HepG2 (cell line): ENCODE measurements at regions not wholly inside any gene's neighbourhood (a gene's known extent, or its start where the extent isn't known, plus 50 kb on each side); places are given as distances from the start of the nearest gene placed in this dataset.

Experiments
- ATAC-seq: fragments of 200-7000 bp; cut with Tn5 transposase; 3 replicates; pipeline ENCODE4 v1.9.1; 2020; ENCODE audit warnings: mild to moderate bottlenecking, moderate library complexity
- BruUV-seq: library from RNA; stranded (reverse); fragments of 400-500 nt; replicated peaks from 2 replicates; lab custom pipeline; 2021; lab: Mats Ljungman, UMichigan
- CTCF ChIA-PET: fragments of 300-600 bp; formaldehyde crosslinking; extraction: SDS; loops from one replicate; lab custom pipeline; 2021; ENCODE audit warnings: low total read pairs, inconsistent platforms, low intra/inter-chr PET ratio; lab: Yijun Ruan, JAX
- POLR2A ChIA-PET: fragments of 350-600 bp; sonication (Branson Sonifier 250); formaldehyde crosslinking; loops from one replicate; lab custom pipeline; 2020; ENCODE audit warnings: antibody characterized with exemption, inconsistent platforms; lab: Yijun Ruan, JAX
- DNase-seq: peaks from one replicate; pipeline ENCODE4 v3.0.0-alpha.2; 2015; ENCODE audit warnings: low spot score
- FAIRE-seq: peaks from 3 replicates; lab custom pipeline; 2011; peaks lifted over from hg19 to GRCh38; lab: Jason Lieb, UNC
- H2AFZ ChIP-seq: one replicate; pipeline ENCODE4 v1.6.1; 2011; ENCODE audit warnings: low read length, inconsistent platforms
- H3K27ac ChIP-seq: fragments of 300-600 bp; 3 replicates; pipeline ENCODE4 v1.8.0; 2011; ENCODE audit warnings: mixed run types, mild to moderate bottlenecking, mixed read lengths, low read length, inconsistent platforms; ENCODE audit not compliant: insufficient read depth; ENCODE audit errors: extremely low read length
- H3K27me3 ChIP-seq, 2 experiments: fragments of 200-600 bp in 1 of 2; 2 replicates in 1 of 2; 3 replicates in 1 of 2; pipeline versions ENCODE4 v1.6.0 to v1.8.0; 2011; ENCODE audit warnings: low read length in 2 of 2, mild to moderate bottlenecking in 2 of 2, moderate library complexity in 2 of 2, inconsistent platforms in 1 of 2; ENCODE audit not compliant: insufficient read depth in 2 of 2, control insufficient read depth in 1 of 2
- H3K36me3 ChIP-seq, 2 experiments: fragments of 200-600 bp in 1 of 2; replicated peaks in 1 of 2; 2 replicates in 1 of 2; 3 replicates in 1 of 2; pipeline versions ENCODE4 v1.5.1 to v1.8.0; 2011; ENCODE audit warnings: low read length in 2 of 2, inconsistent platforms in 1 of 2; ENCODE audit not compliant: insufficient read depth in 2 of 2, control insufficient read depth in 1 of 2
- H3K4me1 ChIP-seq: 2 replicates; pipeline ENCODE4 v1.5.1; 2012; ENCODE audit warnings: low read length, inconsistent platforms; ENCODE audit not compliant: insufficient read depth
- H3K4me2 ChIP-seq: 2 replicates; pipeline ENCODE4 v1.6.0; 2011; ENCODE audit warnings: low read depth, low read length, inconsistent platforms
- H3K4me3 ChIP-seq, 3 experiments: fragments of 200-600 bp in 1 of 3; sonication (generic), shearing (Covaris generic) in 1 of 3; replicated peaks in 1 of 3; 2 replicates each; pipeline ENCODE4 v1.5.1; 2011 to 2016; ENCODE audit warnings: low read length in 3 of 3, inconsistent platforms in 2 of 3, low read depth in 2 of 3, mild to moderate bottlenecking in 2 of 3, control low read depth in 1 of 3, mixed read lengths in 1 of 3; ENCODE audit not compliant: insufficient read depth in 1 of 3
- H3K79me2 ChIP-seq: one replicate; pipeline ENCODE4 v1.6.1; 2011; ENCODE audit warnings: low read length, inconsistent platforms; ENCODE audit not compliant: insufficient read depth
- H3K9ac ChIP-seq: 2 replicates; pipeline ENCODE4 v1.6.0; 2011; ENCODE audit warnings: mild to moderate bottlenecking, low read depth, low read length, inconsistent platforms; ENCODE audit not compliant: insufficient read depth
- H3K9me3 ChIP-seq: 2 replicates; pipeline ENCODE4 v1.5.1; 2012; ENCODE audit warnings: mild to moderate bottlenecking, low read length
- H4K20me1 ChIP-seq: 2 replicates; pipeline ENCODE4 v1.6.0; 2011; ENCODE audit warnings: inconsistent platforms, mild to moderate bottlenecking, low read length, moderate library complexity; ENCODE audit not compliant: insufficient read depth
- HNF4A ChIP-seq: sonication (generic); formaldehyde crosslinking; IDR thresholded peaks from 2 replicates; pipeline ENCODE4 v1.4.0; 2020; ENCODE audit warnings: missing genetic modification reagents
- IKZF1 ChIP-seq: fragments of 450-650 bp; IDR thresholded peaks from 2 replicates; pipeline ENCODE4 v1.7.1; 2016
- JUN ChIP-seq: sonication (generic); formaldehyde crosslinking; IDR thresholded peaks from 2 replicates; pipeline ENCODE4 v1.4.0; 2020; ENCODE audit warnings: mild to moderate bottlenecking, missing genetic modification reagents
- MTA1 ChIP-seq: sonication (generic); formaldehyde crosslinking; IDR thresholded peaks from 2 replicates; pipeline ENCODE4 v1.4.0; 2020; ENCODE audit warnings: missing genetic modification reagents, mild to moderate bottlenecking, borderline replicate concordance
- NCOA2 ChIP-seq: sonication (generic); formaldehyde crosslinking; IDR thresholded peaks from 2 replicates; pipeline ENCODE4 v1.8.0; 2022; ENCODE audit warnings: inconsistent platforms
- NFE2L1 ChIP-seq: sonication (generic); formaldehyde crosslinking; IDR thresholded peaks from 2 replicates; pipeline ENCODE4 v1.4.0; 2020; ENCODE audit warnings: missing genetic modification reagents, mild to moderate bottlenecking, borderline replicate concordance
- PLRG1 ChIP-seq: fragments of 450-650 bp; conservative IDR thresholded peaks from 2 replicates; pipeline ENCODE4 v1.6.1; 2016
- RAD51 ChIP-seq: fragments of 450-650 bp; IDR thresholded peaks from 2 replicates; pipeline ENCODE4 v1.6.1; 2016; ENCODE audit warnings: borderline replicate concordance
- RBFOX2 ChIP-seq: fragments of 200-400 bp; formaldehyde crosslinking; IDR thresholded peaks from 2 replicates; pipeline ENCODE4 v1.6.1; 2017; ENCODE audit warnings: low read depth, mild to moderate bottlenecking, low read length
- SATB2 ChIP-seq: sonication (generic); formaldehyde crosslinking; IDR thresholded peaks from 2 replicates; pipeline ENCODE4 v1.5.0; 2020; ENCODE audit warnings: missing genetic modification reagents
- SNAPC4 ChIP-seq: sonication (generic); formaldehyde crosslinking; IDR thresholded peaks from 2 replicates; pipeline ENCODE4 v1.4.0; 2020; ENCODE audit warnings: mild to moderate bottlenecking, missing genetic modification reagents
- SRSF1 ChIP-seq: fragments of 200-400 bp; formaldehyde crosslinking; optimal IDR thresholded peaks from 2 replicates; pipeline ENCODE3; 2017; ENCODE audit warnings: mild to moderate bottlenecking, low read depth, low read length, moderate library complexity
- TSC22D2 ChIP-seq: sonication (generic); formaldehyde crosslinking; IDR thresholded peaks from 2 replicates; pipeline ENCODE4 v1.5.1; 2020; ENCODE audit warnings: missing genetic modification reagents, mild to moderate bottlenecking, borderline replicate concordance
- U2AF2 ChIP-seq: fragments of 200-400 bp; formaldehyde crosslinking; IDR thresholded peaks from 2 replicates; pipeline ENCODE4 v1.6.1; 2017; ENCODE audit warnings: low read depth, mild to moderate bottlenecking, low read length
- ZBTB34 ChIP-seq: sonication (generic); formaldehyde crosslinking; IDR thresholded peaks from 2 replicates; pipeline ENCODE4 v1.8.0; 2022; ENCODE audit warnings: mild to moderate bottlenecking, missing genetic modification reagents
- ZNF235 ChIP-seq: sonication (generic); formaldehyde crosslinking; IDR thresholded peaks from 2 replicates; pipeline ENCODE4 v1.8.1; 2023; ENCODE audit warnings: mild to moderate bottlenecking, missing genetic modification reagents, borderline replicate concordance
- ZNF280B ChIP-seq: sonication (generic); formaldehyde crosslinking; IDR thresholded peaks from 2 replicates; pipeline ENCODE4 v1.5.0; 2020; ENCODE audit warnings: missing genetic modification reagents, mild to moderate bottlenecking, borderline replicate concordance
- ZNF460 ChIP-seq: sonication (generic); formaldehyde crosslinking; IDR thresholded peaks from 2 replicates; pipeline ENCODE4 v1.5.1; 2020; ENCODE audit warnings: missing genetic modification reagents, mild to moderate bottlenecking, borderline replicate concordance
- ZNF510 ChIP-seq: sonication (generic); formaldehyde crosslinking; IDR thresholded peaks from 2 replicates; pipeline ENCODE4 v1.4.0; 2020; ENCODE audit warnings: low read depth, mild to moderate bottlenecking, missing genetic modification reagents
- WGBS: methylation state at CpG from one replicate; pipeline ENCODE4 v1.1.6; 2017; ENCODE audit warnings: low lambda C conversion rate; 5-methylcytosine and 5-hydroxymethylcytosine counted together
- in situ Hi-C: cut with HindIII; loops from 2 replicates; pipeline ENCODE4 v1.10.0; 2017; ENCODE audit warnings: low pct_unique_long_range_greater_than_20kb; ENCODE audit not compliant: extremely low pct_ligation_motif_present
- intact Hi-C: fragments of 100-400 bp; cut with micrococcal nuclease; formaldehyde crosslinking; loops from one replicate; pipeline ENCODE4 v1.10.0; 2022; ENCODE audit not compliant: unreplicated experiment

- Histone ChIP-seq H3K79me2 (no peaks in the 10 kb centered on the region), H3K4me2 (no peak overlapping the region), H3K27me3 (peaks cover 0 to 7% of the 10 kb centered on the region in 2 experiments; a peak in 2 of 5 replicates), H3K9ac (no peak overlapping the region), H3K4me1 (no peaks in the 10 kb centered on the region), H4K20me1 (no peaks in the 10 kb centered on the region), H2AFZ (no peak overlapping the region), H3K36me3 (no peaks in the 10 kb centered on the region), H3K27ac (no peak overlapping the region), H3K4me3 (no peak overlapping the region), H3K9me3 (no peaks in the 10 kb centered on the region)
- no peak for DNase-seq
- in situ Hi-C loops, result no loop called here
- POLR2A ChIA-PET, result no interaction called here
- CTCF ChIA-PET, result no interaction called here
- WGBS, result 67% methylated on average over 6 of the region's 6 CpGs
- intact Hi-C loops, result no loop called here
- no peak for ATAC-seq
- BruUV-seq, result no TSS peak
- no peak for FAIRE-seq
- TF ChIP-seq RBFOX2 (no peak), U2AF2 (no peak), PLRG1 (no peak), SATB2 (no peak), SRSF1 (no peak), ZNF510 (CRISPR knock-in tag) (no peak), SNAPC4 (no peak), ZBTB34 (CRISPR knock-in tag) (no peak), HNF4A (CRISPR knock-in tag) (no peak), ZNF280B (CRISPR knock-in tag) (no peak), IKZF1 (no peak), RAD51 (no peak), ZNF235 (no peak), NFE2L1 (no peak), ZNF460 (CRISPR knock-in tag) (no peak), TSC22D2 (CRISPR knock-in tag) (no peak), MTA1 (CRISPR knock-in tag) (no peak), NCOA2 (CRISPR knock-in tag) (no peak), JUN (CRISPR knock-in tag) (no peak)
Observed at GRCh38 chr4:23946299-23946698, 56.5 kb upstream of the PPARGC1A start.
